Inflammatory macrophage treated with lipopolysaccharide for 1 hour (primary cell): ENCODE measurements at regions not wholly inside any gene's neighbourhood (a gene's known extent, or its start where the extent isn't known, plus 50 kb on each side); places are given as distances from the start of the nearest gene placed in this dataset.

Source experiments
- DNase-seq, 2 donors: peaks; one replicate each; pipeline ENCODE4 v3.0.0-alpha.2; 2020 to 2022

- peak; percentile 40 to 54 for DNase-seq
Measured at GRCh38 chr18:45169610-45170009, 445.7 kb upstream of the SLC14A2 start.

GRCh38 chr18:45171679-45172191 is 443.5 kb upstream of the SLC14A2 start:
- no peak for DNase-seq

- no peak for DNase-seq
Measured at GRCh38 chr18:45173327-45173726, 441.9 kb upstream of the SLC14A2 start.

- DNase-seq, result no peak
Measured at GRCh38 chr18:45173799-45174519, 441.3 kb upstream of the SLC14A2 start.

GRCh38 chr18:45174629-45175136 is 440.6 kb upstream of the SLC14A2 start:
- DNase-seq, result no peak

GRCh38 chr18:45175511-45175910 is 439.8 kb upstream of the SLC14A2 start:
- no peak for DNase-seq

GRCh38 chr18:45186832-45187231 is 428.4 kb upstream of the SLC14A2 start:
- DNase-seq, result no peak

GRCh38 chr18:45191795-45192194 is 423.5 kb upstream of the SLC14A2 start:
- DNase-seq, result no peak

GRCh38 chr18:45197526-45197970 is 417.7 kb upstream of the SLC14A2 start:
- no peak for DNase-seq

- DNase-seq, result no peak
Measured at GRCh38 chr18:45198526-45198925, 416.8 kb upstream of the SLC14A2 start.

- DNase-seq, result no peak
Measured at GRCh38 chr18:45201029-45201428, 414.2 kb upstream of the SLC14A2 start.

GRCh38 chr18:45201489-45201888 is 413.8 kb upstream of the SLC14A2 start:
- no peak for DNase-seq

GRCh38 chr18:45202061-45202460 is 413.2 kb upstream of the SLC14A2 start:
- DNase-seq, result no peak

GRCh38 chr18:45203677-45204076 is 411.6 kb upstream of the SLC14A2 start:
- no peak for DNase-seq

- no peak for DNase-seq
Measured at GRCh38 chr18:45207328-45207727, 407.9 kb upstream of the SLC14A2 start.

- no peak for DNase-seq
Measured at GRCh38 chr18:45208164-45208563, 407.1 kb upstream of the SLC14A2 start.

GRCh38 chr18:45212181-45213039 is 402.9 kb upstream of the SLC14A2 start:
- peak; percentile 63 to 96 for DNase-seq

GRCh38 chr18:45213040-45213333 is 402.3 kb upstream of the SLC14A2 start:
- DNase-seq, result no peak

- DNase-seq, result no peak
Measured at GRCh38 chr18:45218436-45218835, 396.8 kb upstream of the SLC14A2 start.

GRCh38 chr18:45221363-45221762 is 393.9 kb upstream of the SLC14A2 start:
- DNase-seq, result no peak

GRCh38 chr18:45222180-45222579 is 393.1 kb upstream of the SLC14A2 start:
- no peak for DNase-seq

- DNase-seq, result no peak
Measured at GRCh38 chr18:45227001-45227742, 388.1 kb upstream of the SLC14A2 start.

- no peak for DNase-seq
Measured at GRCh38 chr18:45228796-45229388, 386.4 kb upstream of the SLC14A2 start.
